Activated CD4-positive, alpha-beta T cell treated with anti-CD3 and anti-CD28 coated beads, Interleukin-2, amount 50 U/mL, for 48 hours (primary cell): ENCODE measurements at regions not wholly inside any gene's neighbourhood (a gene's known extent, or its start where the extent isn't known, plus 50 kb on each side); places are given as distances from the start of the nearest gene placed in this dataset.

Experiments used
- DNase-seq, 2 experiments: peaks; one replicate each; pipeline ENCODE4 v3.0.0-alpha.2; 2020

DNA sequence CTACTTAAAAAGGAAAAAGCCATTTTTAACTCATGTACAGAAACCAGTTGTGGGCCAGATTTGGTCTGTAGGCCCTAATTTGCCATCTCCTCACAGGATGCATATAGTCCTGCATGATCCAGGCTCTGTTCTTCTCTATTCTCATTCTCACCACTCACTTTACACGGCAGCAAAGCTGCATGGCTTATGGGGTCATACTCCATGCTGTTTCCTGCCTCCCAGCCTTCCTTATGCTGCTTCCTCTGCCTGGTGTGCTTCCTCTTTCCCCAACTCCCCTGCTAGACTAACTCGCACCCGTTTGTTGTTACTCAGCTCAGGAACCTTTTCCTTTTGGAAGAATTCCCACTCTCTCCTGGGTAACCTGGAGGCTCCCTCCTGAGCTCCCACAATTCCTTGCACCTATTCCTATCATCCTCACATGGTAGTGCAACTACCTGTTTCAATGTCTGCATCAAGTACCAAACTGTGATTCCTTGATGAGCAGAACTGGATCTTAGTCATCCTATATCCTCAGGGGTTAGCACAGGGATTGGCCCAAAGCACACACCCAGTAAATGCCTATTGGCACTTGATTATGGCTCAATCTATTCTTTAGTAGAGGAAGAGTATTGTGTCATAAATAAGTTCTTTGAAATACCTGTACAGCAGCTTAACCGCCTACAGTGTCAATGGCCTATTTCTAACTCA, 172.1 kb upstream of the MITF start:
- DNase-seq: no peak

GRCh38 chr3:69566275-69566674, 173.0 kb upstream of the MITF start:
- DNase-seq: no peak

DNA sequence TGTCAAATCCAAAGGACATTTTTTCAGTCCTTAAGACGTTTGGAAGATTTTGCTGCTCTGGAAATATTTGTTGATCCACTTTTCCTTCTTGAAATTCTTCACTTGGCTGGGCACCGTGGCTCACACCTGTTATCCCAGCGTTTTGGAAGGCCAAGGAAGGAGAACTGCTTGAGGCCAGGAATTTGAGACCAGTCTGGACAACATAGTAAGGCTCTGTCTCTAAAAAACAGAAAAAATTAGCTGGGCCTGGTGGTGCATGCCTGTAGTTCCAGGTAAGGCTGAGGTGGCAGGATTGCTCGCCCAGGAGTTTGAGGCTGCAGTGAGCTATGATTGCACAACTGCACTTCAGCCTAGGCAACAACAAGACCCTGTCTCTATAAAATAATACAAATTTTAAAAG, 173.9 kb upstream of the MITF start:
- DNase-seq: no peak

- no peak for DNase-seq
These were observed 175.3 kb upstream of the MITF start for GRCh38 chr3:69563981-69564380.

GRCh38 chr3:69563151-69563550, 176.1 kb upstream of the MITF start:
- DNase-seq: no peak

DNA sequence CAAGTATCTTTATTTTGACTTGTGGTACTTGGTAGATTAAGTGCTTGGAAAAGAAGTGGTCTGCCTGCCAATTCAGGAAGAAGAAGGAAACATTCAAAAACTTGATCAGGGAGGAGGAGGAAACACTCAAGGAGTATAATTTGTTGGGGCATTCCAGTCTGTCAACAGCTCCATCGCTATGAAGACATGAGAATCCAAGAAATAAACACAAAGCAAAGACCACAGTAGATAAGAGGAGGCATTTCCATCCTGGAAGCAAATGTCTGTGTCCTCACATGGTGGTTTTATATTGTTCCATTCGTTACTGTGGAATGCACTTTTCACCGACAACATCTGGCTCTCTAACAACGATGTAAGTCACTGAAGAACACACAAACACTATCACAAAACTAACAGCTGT, 176.1 kb upstream of the FRMD4B start:
- DNase-seq: no peak

DNA sequence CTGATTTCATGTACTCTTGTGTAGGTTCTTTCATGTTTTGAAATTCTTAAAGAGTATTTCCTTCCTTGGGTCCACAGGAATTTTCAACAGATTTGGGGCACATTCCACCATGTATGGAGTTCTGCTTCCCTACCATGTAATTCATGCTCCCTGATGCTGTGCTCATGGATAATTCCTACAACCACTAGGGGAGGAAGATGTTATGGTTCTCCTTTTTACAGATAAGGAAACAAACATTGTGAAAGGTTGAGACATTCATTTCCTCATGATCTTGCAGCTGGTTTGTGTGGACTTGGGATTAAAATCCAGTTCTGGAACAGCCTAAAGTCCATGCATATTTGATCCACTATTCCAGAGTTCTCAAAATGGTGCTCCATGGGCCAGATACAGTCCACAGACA, 174.9 kb upstream of the FRMD4B start:
- no peak for DNase-seq

DNA sequence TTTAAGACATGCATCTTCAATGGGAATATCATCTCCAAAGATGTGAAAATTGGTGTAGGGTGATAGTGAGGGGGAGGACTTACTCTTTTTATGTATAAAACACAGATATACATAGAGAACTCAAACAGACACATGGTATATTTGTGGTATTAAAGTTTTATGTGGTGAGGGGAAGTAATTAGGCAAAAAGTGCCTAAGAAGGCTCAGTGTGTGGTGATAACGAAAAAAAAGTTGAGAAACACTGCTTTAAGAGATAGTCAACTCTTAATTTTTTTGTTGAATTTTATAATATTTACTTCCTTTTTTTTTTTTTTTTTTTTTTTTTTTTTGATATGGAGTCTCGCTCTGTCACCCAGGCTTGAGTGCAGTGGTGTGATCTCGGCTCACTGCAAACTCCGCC, 174.2 kb upstream of the FRMD4B start:
- no peak for DNase-seq

DNA sequence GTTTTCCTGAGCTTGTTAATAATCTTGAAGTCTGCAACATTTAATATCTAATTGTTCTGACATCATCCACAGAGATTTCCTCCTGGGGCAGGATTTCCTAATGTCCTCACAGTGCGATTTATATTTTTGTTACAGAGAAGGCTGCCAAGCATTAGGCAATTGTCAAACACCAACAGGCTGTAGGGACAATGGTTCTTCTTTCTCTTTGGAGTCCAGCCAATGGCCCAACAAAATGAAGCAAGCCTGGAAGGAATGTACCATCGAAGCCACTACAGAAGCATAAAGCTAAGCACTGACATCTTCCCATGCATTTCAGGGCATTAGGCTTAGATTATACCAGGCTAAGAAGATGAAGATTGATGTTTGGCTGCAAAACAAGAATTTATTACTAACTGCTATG, 173.0 kb upstream of the FRMD4B start:
- DNase-seq: no peak

- no peak for DNase-seq
These were observed 168.7 kb upstream of the FRMD4B start for GRCh38 chr3:69554576-69554975.

DNA sequence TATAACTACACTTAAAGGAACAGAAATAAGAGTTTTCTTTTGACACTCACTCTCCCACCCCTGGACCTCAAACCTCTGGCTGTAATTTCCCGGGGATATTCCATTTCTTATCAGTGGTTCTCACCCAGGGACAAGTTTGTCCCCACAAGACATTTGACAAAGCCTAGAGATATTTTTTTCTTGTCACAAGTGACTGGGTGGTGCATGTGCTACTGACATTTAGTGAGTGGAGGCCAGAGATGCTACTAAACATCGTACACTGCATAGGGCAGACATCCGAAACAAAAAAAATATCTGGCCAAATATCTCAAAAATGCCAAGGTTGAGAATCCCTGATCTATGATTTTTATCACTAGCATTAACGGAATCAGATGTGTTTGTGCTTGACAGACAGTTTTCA, 168.0 kb upstream of the FRMD4B start:
- DNase-seq: no peak

DNA sequence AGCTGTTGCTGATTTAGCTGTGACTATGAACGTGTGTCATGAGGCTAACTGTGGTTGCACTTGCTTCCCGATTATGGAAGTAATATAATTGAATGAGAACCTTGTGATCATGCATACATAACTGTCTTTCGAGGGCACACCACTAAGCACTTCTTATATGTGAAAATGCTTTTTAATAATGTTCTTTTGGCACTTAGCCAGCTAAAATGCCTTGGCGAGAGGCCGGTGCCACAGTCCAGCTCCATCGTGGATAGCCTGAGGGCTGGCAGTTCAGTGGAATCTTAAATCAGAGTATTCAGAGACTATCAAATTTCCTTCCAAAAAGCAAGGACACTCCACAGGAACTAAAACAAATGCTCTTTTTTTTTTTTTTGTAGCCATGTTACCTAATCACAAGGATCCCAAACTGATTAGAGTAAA, 161.6 kb upstream of the FRMD4B start:
- no peak for DNase-seq

DNA sequence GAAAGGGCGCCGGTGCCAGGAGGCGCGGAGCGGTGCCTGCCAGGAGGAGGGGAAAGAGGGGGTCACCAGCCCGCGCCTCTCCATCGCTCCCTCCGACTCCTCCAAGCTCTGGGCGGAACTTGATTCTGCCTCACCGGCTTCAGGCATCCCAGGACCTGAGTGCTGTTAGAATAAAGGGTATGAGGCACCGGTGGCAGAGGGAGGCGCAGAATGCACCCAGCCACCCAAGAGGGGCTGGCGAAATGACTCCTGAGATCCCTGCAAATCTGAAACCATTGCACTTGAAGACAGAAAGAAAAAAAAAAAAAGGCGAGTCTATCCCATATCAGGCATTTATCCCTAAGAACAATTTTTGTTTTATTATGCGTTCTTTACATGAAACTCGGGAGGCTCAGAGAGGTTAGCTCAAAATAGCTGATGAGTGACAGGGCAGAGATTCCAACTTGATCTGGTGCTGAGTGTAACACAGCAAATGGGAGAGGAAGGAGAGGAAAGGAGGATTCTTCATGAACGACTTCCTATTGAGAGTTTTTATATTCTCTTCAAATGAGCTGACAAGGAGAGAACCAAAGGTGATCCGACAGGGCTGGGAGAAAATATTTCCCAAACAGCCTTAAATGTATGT, 157.0 kb upstream of the FRMD4B start:
- no peak for DNase-seq

GRCh38 chr3:69542089-69542804, 156.4 kb upstream of the FRMD4B start:
- no peak for DNase-seq

DNA sequence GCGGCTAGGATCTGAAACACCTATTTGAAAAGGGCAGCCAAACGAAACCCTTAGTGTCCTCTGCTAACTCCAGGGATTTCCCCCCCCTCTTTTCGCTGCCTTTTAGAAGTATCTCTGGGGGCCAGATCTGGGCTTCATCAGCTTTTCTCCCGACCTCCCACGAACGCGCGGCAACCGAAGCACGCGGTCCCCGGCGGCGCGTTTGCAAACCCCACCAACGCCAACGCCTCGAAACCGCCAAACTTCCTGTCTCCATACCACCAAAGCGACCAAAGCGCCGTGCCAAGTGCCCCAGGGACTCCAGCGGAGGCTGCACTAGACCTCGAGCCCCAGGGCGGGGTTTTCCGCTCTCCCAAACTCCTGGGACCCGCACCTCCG, 155.8 kb upstream of the FRMD4B start:
- no peak for DNase-seq

DNA sequence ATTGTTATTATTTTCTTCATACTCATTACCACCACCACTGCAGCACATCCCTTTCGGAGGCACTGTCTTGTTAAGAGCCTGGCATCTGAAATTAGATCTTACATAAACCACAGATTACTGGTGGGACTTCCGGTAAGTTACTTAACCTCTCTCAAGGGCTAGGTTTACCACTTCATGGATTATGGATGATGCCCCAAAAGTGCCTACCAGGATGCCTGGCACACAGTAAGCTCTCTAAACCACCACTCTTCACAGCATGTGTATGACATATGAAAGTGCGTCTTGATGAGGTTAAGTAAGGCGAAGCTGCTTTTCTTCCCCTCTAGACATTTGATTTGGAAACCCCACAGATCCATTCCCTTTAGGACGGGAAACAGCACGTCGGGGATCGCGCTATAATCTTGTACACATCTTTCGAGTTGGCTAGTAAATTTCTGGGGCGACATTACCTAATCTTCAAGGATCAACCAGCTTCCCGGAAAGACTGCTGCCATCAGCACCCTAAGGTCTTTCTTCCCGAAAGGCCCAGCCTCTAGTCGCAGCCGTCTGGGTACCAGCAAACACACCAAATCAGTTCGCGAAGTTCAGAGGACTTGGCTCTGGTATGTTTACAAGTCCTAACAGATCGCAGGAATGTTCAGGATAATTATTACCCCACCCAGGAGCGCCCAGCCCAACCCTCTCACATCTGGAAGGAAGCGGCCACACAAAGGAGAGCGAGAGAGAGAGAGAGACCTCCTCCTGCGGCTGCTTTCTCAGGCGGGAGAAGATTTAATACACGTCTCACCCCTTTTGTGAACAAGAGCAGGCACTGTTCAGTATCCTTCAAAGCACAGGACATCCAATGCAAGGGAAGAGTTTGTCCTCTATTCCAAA, 155.1 kb upstream of the FRMD4B start:
- DNase-seq: no peak

DNA sequence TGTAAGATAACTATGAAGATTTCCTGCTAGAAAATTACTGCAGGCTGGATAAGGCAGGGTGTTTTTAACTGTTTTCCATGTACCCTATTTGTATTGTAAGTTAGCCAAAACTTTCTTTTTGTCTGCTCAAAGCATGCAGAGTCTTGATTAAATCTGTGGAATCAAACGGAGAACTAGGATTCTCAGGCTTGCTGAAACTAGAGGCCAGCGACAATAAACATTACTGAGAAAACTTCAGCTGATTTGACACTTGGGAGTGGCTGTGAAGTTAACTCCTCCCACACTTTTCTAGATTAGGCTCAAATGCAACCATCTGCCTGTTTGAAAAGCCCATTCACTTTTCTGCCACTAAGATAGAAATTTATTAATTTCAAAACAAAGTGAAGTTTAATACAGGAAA, 153.2 kb upstream of the FRMD4B start:
- no peak for DNase-seq

GRCh38 chr3:69538281-69538680, 152.4 kb upstream of the FRMD4B start:
- no peak for DNase-seq

DNA sequence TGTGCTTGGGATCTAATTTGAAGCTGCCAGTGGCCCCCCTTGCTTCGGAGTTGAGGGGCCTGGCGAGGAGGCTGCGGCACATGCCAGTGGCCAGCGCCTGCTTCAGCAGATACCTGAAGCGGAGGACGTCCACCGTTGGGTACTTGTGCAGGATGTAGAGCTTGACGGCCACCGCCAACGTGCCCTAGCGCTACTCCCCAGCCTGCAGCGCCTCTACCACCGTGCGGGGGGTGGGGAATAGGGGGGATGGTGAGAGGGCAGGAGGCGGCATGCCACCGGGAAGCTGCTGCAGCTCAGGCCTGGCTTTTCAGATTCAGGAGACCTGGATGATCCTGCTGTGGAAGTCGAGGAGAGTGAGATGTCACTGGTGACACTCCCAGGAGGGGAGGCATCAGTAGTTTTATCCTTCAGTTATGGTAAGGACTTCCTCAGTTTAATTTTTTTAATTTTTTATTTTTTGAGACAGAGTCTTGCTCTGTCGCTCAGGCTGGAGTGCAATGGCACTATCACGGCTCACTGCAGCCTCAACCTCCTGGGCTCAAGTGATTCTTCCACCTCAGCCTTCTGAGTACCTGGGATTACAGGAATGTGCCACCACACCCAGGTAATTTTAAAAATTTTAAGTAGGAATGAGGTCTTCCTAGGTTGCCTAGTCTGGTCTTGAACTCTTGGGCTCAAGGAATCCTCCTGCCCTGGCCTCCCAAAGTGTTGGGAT, 150.6 kb upstream of the FRMD4B start:
- no peak for DNase-seq

- DNase-seq: no peak
These were observed 149.7 kb upstream of the FRMD4B start for GRCh38 chr3:69535613-69536012.

DNA sequence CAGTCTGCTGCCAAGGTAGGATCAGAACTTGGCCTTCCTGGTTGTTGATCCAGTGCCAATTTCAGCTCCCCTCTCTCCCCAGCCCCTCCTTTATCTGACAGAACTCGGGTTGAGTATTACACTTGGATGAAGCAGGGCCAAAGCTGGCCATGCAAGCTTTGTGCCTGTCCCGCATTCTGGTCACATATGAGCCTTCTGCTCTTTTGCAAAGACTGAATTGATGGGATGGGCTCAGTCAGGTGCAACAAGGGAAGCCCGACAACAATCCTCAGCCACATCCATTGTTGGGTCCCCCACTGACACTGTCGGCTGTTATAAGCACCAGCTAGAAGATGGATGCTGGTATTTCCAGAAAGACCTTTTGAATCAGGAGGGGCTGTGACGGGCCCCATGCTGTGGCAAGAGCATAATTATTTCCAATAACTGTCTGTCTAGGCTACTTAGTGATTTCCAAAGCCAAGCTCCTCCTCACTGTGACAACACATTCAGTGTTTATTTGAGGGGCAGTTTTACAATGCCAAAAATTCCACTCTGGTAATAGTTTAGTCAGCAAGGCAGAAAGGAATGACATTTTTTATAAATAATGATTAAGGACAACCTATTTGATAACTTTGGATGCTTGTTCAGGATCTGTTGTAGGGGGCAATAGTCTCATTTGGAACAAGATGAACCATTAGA, 146.8 kb upstream of the FRMD4B start:
- DNase-seq: no peak
